Endothelial cell of umbilical vein (primary cell): ENCODE measurements at regions not wholly inside any gene's neighbourhood (a gene's known extent, or its start where the extent isn't known, plus 50 kb on each side); places are given as distances from the start of the nearest gene placed in this dataset.

Source experiments
- BruUV-seq: library from RNA; stranded (reverse); fragments of 400-500 nt; replicated peaks from 2 replicates; lab custom pipeline; 2021; lab: Mats Ljungman, UMichigan
- CTCF ChIA-PET: fragments of 300-600, 350-600 bp; sonication (Branson Sonifier 250); formaldehyde crosslinking; loops from one replicate; lab custom pipeline; 2021; ENCODE audit warnings: antibody characterized with exemption, inconsistent platforms; lab: Charles Lee
- POLR2A ChIA-PET: fragments of 300-600, 350-600 bp; sonication (Branson Sonifier 250); formaldehyde crosslinking; loops from one replicate; lab custom pipeline; 2021; ENCODE audit warnings: antibody characterized with exemption, inconsistent platforms; lab: Charles Lee
- DNase-seq: peaks from one replicate; pipeline ENCODE4 v3.0.0-alpha.2; 2011; ENCODE audit warnings: low read depth, low spot score
- FAIRE-seq: peaks from 2 replicates; lab custom pipeline; 2011; peaks lifted over from hg19 to GRCh38; lab: Jason Lieb, UNC
- H2AFZ ChIP-seq: 2 replicates; pipeline ENCODE4 v1.6.0; 2012; ENCODE audit warnings: low read depth, low read length, control low read depth, inconsistent platforms
- H3K27ac ChIP-seq: 2 replicates; pipeline ENCODE4 v1.5.1; 2011; ENCODE audit warnings: low read depth, mild to moderate bottlenecking, control low read depth, low read length, moderate library complexity; ENCODE audit not compliant: insufficient read depth
- H3K27me3 ChIP-seq, 2 experiments: 2 replicates each; pipeline versions ENCODE4 v1.6.0 to v1.6.1; 2011; ENCODE audit warnings: low read length in 2 of 2, mixed read lengths in 1 of 2; ENCODE audit not compliant: control insufficient read depth in 2 of 2, insufficient read depth in 2 of 2
- H3K36me3 ChIP-seq, 2 experiments: 2 replicates in 1 of 2; 3 replicates in 1 of 2; pipeline ENCODE4 v1.5.1; 2011; ENCODE audit warnings: low read length in 2 of 2, mild to moderate bottlenecking in 1 of 2, moderate library complexity in 1 of 2; ENCODE audit not compliant: control insufficient read depth in 2 of 2, insufficient read depth in 2 of 2; ENCODE audit errors: extremely low read depth in 1 of 2
- H3K4me1 ChIP-seq: 3 replicates; pipeline ENCODE4 v1.5.1; 2011; ENCODE audit warnings: mild to moderate bottlenecking, low read length; ENCODE audit not compliant: control insufficient read depth, insufficient read depth; ENCODE audit errors: extremely low read depth
- H3K4me2 ChIP-seq: 2 replicates; pipeline ENCODE4 v1.6.1; 2011; ENCODE audit warnings: low read length, control low read depth, mixed read lengths; ENCODE audit not compliant: insufficient read depth
- H3K4me3 ChIP-seq, 3 experiments: fragments of 200-600 bp in 1 of 3; sonication (generic), shearing (Covaris generic) in 1 of 3; replicated peaks in 1 of 3; 2 replicates each; pipeline ENCODE4 v1.5.1; 2011 to 2016; ENCODE audit warnings: control low read depth in 3 of 3, low read length in 3 of 3, mild to moderate bottlenecking in 2 of 3, inconsistent platforms in 1 of 3, low read depth in 1 of 3, moderate library complexity in 1 of 3; ENCODE audit not compliant: insufficient read depth in 1 of 3
- H3K79me2 ChIP-seq: 2 replicates; pipeline ENCODE4 v1.6.0; 2012; ENCODE audit warnings: low read length, inconsistent platforms; ENCODE audit not compliant: control insufficient read depth, insufficient read depth
- H3K9ac ChIP-seq: replicated peaks from 2 replicates; pipeline ENCODE3; 2011; ENCODE audit warnings: low read length, control low read depth; ENCODE audit not compliant: insufficient read depth; ENCODE audit errors: extremely low read depth
- H3K9me1 ChIP-seq: replicated peaks from 3 replicates; pipeline ENCODE4 v1.6.0; 2011; ENCODE audit warnings: mild to moderate bottlenecking, low read length; ENCODE audit not compliant: control insufficient read depth, insufficient read depth; ENCODE audit errors: extremely low read depth
- H3K9me3 ChIP-seq: replicated peaks from 2 replicates; pipeline ENCODE4 v1.5.1; 2012; ENCODE audit warnings: low read length, inconsistent platforms; ENCODE audit not compliant: control insufficient read depth, insufficient read depth
- H4K20me1 ChIP-seq: replicated peaks from 2 replicates; pipeline ENCODE3; 2011; ENCODE audit warnings: mild to moderate bottlenecking, low read length; ENCODE audit not compliant: control insufficient read depth, insufficient read depth; ENCODE audit errors: extremely low read depth
- EZH2 ChIP-seq: IDR thresholded peaks from 2 replicates; pipeline ENCODE4 v1.6.1; 2012; ENCODE audit warnings: borderline replicate concordance, low read depth, mild to moderate bottlenecking, moderate library complexity, low read length, inconsistent platforms; ENCODE audit not compliant: severe bottlenecking
- FOS ChIP-seq: IDR thresholded peaks from 2 replicates; pipeline ENCODE4 v1.6.1; 2011; ENCODE audit warnings: mild to moderate bottlenecking, low read length, moderate library complexity, borderline replicate concordance; ENCODE audit not compliant: insufficient read depth
- GATA2 ChIP-seq: IDR thresholded peaks from 2 replicates; pipeline ENCODE4 v1.7.0; 2011; ENCODE audit warnings: low read depth, mild to moderate bottlenecking, moderate library complexity, mixed read lengths, low read length; ENCODE audit not compliant: insufficient read length, insufficient read depth
- JUN ChIP-seq: IDR thresholded peaks from 2 replicates; pipeline ENCODE4 v1.6.1; 2011; ENCODE audit warnings: borderline replicate concordance, low read depth; ENCODE audit not compliant: insufficient read length, insufficient read depth
- MYC ChIP-seq: IDR thresholded peaks from one replicate; pipeline ENCODE4 v1.6.1; 2011; ENCODE audit warnings: mild to moderate bottlenecking, low read depth, low read length
- POLR2A ChIP-seq: IDR thresholded peaks from 2 replicates; pipeline ENCODE4 v1.6.1; 2012; ENCODE audit warnings: low read depth, mild to moderate bottlenecking, control low read depth, low read length
- POLR2AphosphoS5 ChIP-seq: IDR thresholded peaks from 2 replicates; pipeline ENCODE4 v1.6.1; 2012; ENCODE audit warnings: low read depth, mild to moderate bottlenecking, control low read depth, low read length, moderate library complexity; ENCODE audit not compliant: insufficient read depth
- dilution Hi-C: fragments of 300-500 bp; cut with MboI; formaldehyde crosslinking; loops from one replicate; pipeline ENCODE4 v1.15.0; 2019; ENCODE audit warnings: low sequenced_read_pairs; ENCODE audit not compliant: extremely low pct_ligation_motif_present
- intact Hi-C: fragments of 100-400 bp; cut with micrococcal nuclease; formaldehyde crosslinking; loops from one replicate; pipeline ENCODE4 v1.10.0; 2022
- TF ChIP-seq, protein P1 (sequence below): IDR thresholded peaks from 2 replicates; pipeline ENCODE4 v1.6.1; 2011; ENCODE audit not compliant: insufficient read depth, insufficient read length

GRCh38 chrX:115363372-115363771 is 73.9 kb downstream of the LUZP4 start:
- no peak for DNase-seq
- no TSS peak for BruUV-seq
- CTCF ChIA-PET: interaction anchor here (1.0 to 1.4 kb wide), 5 partner anchors 9 to 278 kb away, joined by 3 to 5 read pairs (median 3); partner anchors contain the start of gene PLS3
- dilution Hi-C loops: no loop called here
- no peak overlapping the region for H3K4me2 ChIP-seq
- intact Hi-C loops: no loop called here
- no peaks in the 10 kb centered on the region for H3K36me3 ChIP-seq
- H3K9me1 ChIP-seq: no peaks in the 10 kb centered on the region
- FAIRE-seq: no peak
- H4K20me1 ChIP-seq: no peaks in the 10 kb centered on the region
- no peaks in the 10 kb centered on the region for H3K9me3 ChIP-seq
- no peak overlapping the region for H3K4me3 ChIP-seq
- TF ChIP-seq, protein P1, sequence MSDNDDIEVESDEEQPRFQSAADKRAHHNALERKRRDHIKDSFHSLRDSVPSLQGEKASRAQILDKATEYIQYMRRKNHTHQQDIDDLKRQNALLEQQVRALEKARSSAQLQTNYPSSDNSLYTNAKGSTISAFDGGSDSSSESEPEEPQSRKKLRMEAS: no peak
- TF ChIP-seq GATA2 (no peak), JUN (no peak), MYC (no peak), FOS (no peak), POLR2AphosphoS5 (no peak), POLR2A (no peak), EZH2 (no peak)
- H3K27ac ChIP-seq: no peak overlapping the region
- H2AFZ ChIP-seq: no peak overlapping the region
- POLR2A ChIA-PET: interaction anchor here (0.7 kb wide), 1 partner anchor 236 kb away, joined by 5 read pairs; no protein-coding TSS in a partner anchor
- H3K4me1 ChIP-seq: peaks cover 14% of the 10 kb centered on the region
- H3K27me3 ChIP-seq: no peaks in the 10 kb centered on the region
- H3K79me2 ChIP-seq: no peaks in the 10 kb centered on the region
- no peak overlapping the region for H3K9ac ChIP-seq

DNA sequence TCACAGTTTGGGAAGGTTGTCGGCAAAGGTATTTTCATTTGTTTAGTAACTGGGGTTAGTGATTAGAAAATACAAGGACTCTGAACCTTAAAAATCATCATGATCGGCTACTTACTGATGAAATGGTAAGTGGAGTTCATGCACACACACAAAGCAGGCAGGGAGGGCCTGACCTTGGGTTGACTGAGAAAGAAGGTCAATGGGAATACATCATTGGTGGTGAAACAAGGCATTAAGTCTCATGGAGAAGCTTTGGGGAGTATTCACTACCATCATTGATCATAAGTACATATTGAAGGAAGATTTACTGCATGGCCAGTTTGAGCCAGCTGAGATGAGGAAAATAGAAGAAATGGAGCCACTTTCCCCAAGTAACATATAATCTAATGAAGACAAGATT is 74.4 kb downstream of the LUZP4 start:
- no peaks in the 10 kb centered on the region for H3K36me3 ChIP-seq
- H3K9me3 ChIP-seq: no peaks in the 10 kb centered on the region
- no peaks in the 10 kb centered on the region for H3K79me2 ChIP-seq
- no peak overlapping the region for H3K4me2 ChIP-seq
- no peak overlapping the region for H3K27ac ChIP-seq
- no peak overlapping the region for H3K4me3 ChIP-seq
- intact Hi-C loops: no loop called here
- DNase-seq: no peak
- peaks cover 14% of the 10 kb centered on the region for H3K4me1 ChIP-seq
- dilution Hi-C loops: no loop called here
- no TSS peak for BruUV-seq
- no peaks in the 10 kb centered on the region for H3K9me1 ChIP-seq
- ChIA-PET POLR2A (interaction anchor here (0.7 kb wide), 1 partner anchor 236 kb away, joined by 5 read pairs; no protein-coding TSS in a partner anchor), CTCF (interaction anchor here (1.0 to 1.4 kb wide), 5 partner anchors 9 to 278 kb away, joined by 3 to 5 read pairs (median 3); partner anchors contain the start of gene PLS3)
- TF ChIP-seq MYC (no peak), FOS (no peak), EZH2 (no peak), POLR2A (no peak)
- TF ChIP-seq, protein P1: no peak
- H3K27me3 ChIP-seq: no peaks in the 10 kb centered on the region
- FAIRE-seq: no peak
- no peaks in the 10 kb centered on the region for H4K20me1 ChIP-seq
- H2AFZ ChIP-seq: no peak overlapping the region
- H3K9ac ChIP-seq: no peak overlapping the region
